Neural progenitor cell (in vitro differentiated cells): ENCODE measurements at regions not wholly inside any gene's neighbourhood (a gene's known extent, or its start where the extent isn't known, plus 50 kb on each side); places are given as distances from the start of the nearest gene placed in this dataset.

ENCODE experiments used
- EZH2 ChIP-seq: fragments of 200-600 bp; sonication (generic); IDR thresholded peaks from 2 replicates; pipeline ENCODE4 v1.6.1; 2017; ENCODE audit warnings: antibody characterized with exemption, mild to moderate bottlenecking, moderate library complexity
- EZH2phosphoT487 ChIP-seq: fragments of 200-600 bp; sonication (generic); IDR thresholded peaks from 2 replicates; pipeline ENCODE4 v1.6.1; 2017; ENCODE audit warnings: antibody characterized with exemption
- TF ChIP-seq, protein P1 (sequence below): fragments of 200-600 bp; sonication (generic); IDR thresholded peaks from 2 replicates; pipeline ENCODE4 v1.5.1; 2017; ENCODE audit warnings: antibody characterized with exemption, mild to moderate bottlenecking

DNA sequence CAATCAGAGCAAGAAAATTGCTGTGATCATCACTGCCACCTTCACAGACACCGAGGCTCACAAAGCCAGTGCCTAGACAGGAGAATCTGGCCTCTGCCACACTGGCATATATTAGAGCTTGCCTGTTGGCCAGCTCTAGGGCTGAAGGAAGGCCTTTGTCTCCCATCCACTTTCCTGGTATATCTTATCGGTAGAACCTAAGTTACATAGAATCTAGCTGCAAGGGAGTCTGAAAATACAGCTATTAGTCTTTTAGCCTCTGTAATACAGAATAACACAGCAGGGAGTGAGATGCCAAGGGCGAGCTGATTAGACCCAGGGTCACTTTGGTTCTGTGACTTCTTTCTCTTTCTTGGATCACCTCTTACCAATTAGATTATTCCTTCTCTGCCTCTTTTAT lies 154.9 kb upstream of the KL start:
- TF ChIP-seq, protein P1, sequence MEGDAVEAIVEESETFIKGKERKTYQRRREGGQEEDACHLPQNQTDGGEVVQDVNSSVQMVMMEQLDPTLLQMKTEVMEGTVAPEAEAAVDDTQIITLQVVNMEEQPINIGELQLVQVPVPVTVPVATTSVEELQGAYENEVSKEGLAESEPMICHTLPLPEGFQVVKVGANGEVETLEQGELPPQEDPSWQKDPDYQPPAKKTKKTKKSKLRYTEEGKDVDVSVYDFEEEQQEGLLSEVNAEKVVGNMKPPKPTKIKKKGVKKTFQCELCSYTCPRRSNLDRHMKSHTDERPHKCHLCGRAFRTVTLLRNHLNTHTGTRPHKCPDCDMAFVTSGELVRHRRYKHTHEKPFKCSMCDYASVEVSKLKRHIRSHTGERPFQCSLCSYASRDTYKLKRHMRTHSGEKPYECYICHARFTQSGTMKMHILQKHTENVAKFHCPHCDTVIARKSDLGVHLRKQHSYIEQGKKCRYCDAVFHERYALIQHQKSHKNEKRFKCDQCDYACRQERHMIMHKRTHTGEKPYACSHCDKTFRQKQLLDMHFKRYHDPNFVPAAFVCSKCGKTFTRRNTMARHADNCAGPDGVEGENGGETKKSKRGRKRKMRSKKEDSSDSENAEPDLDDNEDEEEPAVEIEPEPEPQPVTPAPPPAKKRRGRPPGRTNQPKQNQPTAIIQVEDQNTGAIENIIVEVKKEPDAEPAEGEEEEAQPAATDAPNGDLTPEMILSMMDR, result no peak
- TF ChIP-seq EZH2, result no peak
- TF ChIP-seq EZH2phosphoT487, result no peak
